Endodermal cell (in vitro differentiated cells): ENCODE measurements at regions not wholly inside any gene's neighbourhood (a gene's known extent, or its start where the extent isn't known, plus 50 kb on each side); places are given as distances from the start of the nearest gene placed in this dataset.

Experiments
- DNase-seq: peaks from one replicate; pipeline ENCODE4 v3.0.0-alpha.2; 2017
- H3K27ac ChIP-seq: 2 replicates; pipeline ENCODE4 v1.5.1; 2013; ENCODE audit warnings: mild to moderate bottlenecking, low read depth, low read length, moderate library complexity
- H3K27me3 ChIP-seq: 2 replicates; pipeline ENCODE4 v1.6.1; 2013; ENCODE audit warnings: mild to moderate bottlenecking, low read length, moderate library complexity; ENCODE audit not compliant: insufficient read depth, control insufficient read depth, poor library complexity, severe bottlenecking
- H3K36me3 ChIP-seq: 2 replicates; pipeline ENCODE4 v1.7.0; 2013; ENCODE audit warnings: mild to moderate bottlenecking, low read length, moderate library complexity; ENCODE audit not compliant: control insufficient read depth, insufficient read depth
- H3K4me1 ChIP-seq: one replicate; pipeline ENCODE4 v1.7.0; 2013; ENCODE audit warnings: low read length; ENCODE audit not compliant: control insufficient read depth, insufficient read depth
- H3K4me3 ChIP-seq: 2 replicates; pipeline ENCODE4 v1.5.1; 2013; ENCODE audit warnings: mild to moderate bottlenecking, low read length, moderate library complexity
- H3K9ac ChIP-seq: 2 replicates; pipeline ENCODE4 v1.6.1; 2013; ENCODE audit warnings: mild to moderate bottlenecking, low read length, moderate library complexity; ENCODE audit not compliant: poor library complexity, severe bottlenecking; ENCODE audit errors: extremely low read depth
- H3K9me3 ChIP-seq: 2 replicates; pipeline ENCODE4 v1.6.1; 2013; ENCODE audit warnings: mild to moderate bottlenecking, low read length, moderate library complexity; ENCODE audit not compliant: control insufficient read depth
- H3K27ac Mint-ChIP-seq: 2 replicates; pipeline ENCODE4 v1.8.0; 2020; ENCODE audit warnings: mixed read lengths
- H3K27me3 Mint-ChIP-seq: 2 replicates; pipeline ENCODE4 v1.8.0; 2021; ENCODE audit warnings: mild to moderate bottlenecking, mixed read lengths; ENCODE audit not compliant: insufficient read depth
- H3K36me3 Mint-ChIP-seq: 2 replicates; pipeline ENCODE4 v1.8.0; 2020; ENCODE audit warnings: low read depth, mixed read lengths
- H3K4me1 Mint-ChIP-seq: 2 replicates; pipeline ENCODE4 v1.8.0; 2020; ENCODE audit warnings: mixed read lengths
- H3K4me3 Mint-ChIP-seq: 2 replicates; pipeline ENCODE4 v1.8.0; 2020; ENCODE audit warnings: mild to moderate bottlenecking, moderate library complexity, mixed read lengths
- H3K9me3 Mint-ChIP-seq: 2 replicates; pipeline ENCODE4 v1.8.0; 2020; ENCODE audit warnings: mild to moderate bottlenecking, mixed read lengths
- WGBS, 2 experiments: methylation state at CpG; one replicate each; pipeline versions ENCODE4 v1.1.5 to v1.1.7; 2013; ENCODE audit warnings: missing lambda C conversion rate in 2 of 2, mixed read lengths in 1 of 2; ENCODE audit not compliant: insufficient coverage in 1 of 2, insufficient read length in 1 of 2; 5-methylcytosine and 5-hydroxymethylcytosine counted together
- TF ChIP-seq, protein P1 (sequence below): fragments of 200-600 bp; sonication (generic); conservative IDR thresholded peaks from 2 replicates; pipeline ENCODE4 v1.5.0; 2021; ENCODE audit warnings: antibody characterized with exemption, mild to moderate bottlenecking

DNA sequence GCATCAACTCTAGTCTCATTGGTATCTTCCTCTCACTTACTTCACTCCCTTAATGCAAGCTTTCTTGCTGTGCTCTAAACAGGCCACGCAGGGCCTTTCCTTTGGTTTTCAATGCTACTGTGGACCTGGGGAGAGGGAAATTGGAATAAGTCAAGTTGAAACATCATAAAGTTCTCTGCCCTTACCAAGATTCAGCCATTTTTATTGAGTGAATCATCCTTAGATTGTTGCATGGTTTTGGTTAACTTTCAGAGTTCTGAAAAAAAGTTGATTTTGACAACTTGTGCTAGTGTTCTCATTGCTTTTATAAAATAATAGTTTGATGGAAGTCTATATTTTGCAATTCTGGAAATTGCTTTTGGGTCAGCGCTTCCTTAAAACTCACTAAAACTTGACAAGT lies 852.8 kb upstream of the ACVR2A start:
- H3K27me3 Mint-ChIP-seq: no peaks in the 10 kb centered on the region
- peaks cover 14% of the 10 kb centered on the region for H3K4me1 Mint-ChIP-seq
- no peaks in the 10 kb centered on the region for H3K27me3 ChIP-seq
- no peak for DNase-seq
- WGBS, 2 experiments: 60 to 85% methylated on average over 1 to 2 of the region's 2 CpGs
- H3K27ac ChIP-seq: no peak overlapping the region
- no peaks in the 10 kb centered on the region for H3K9me3 Mint-ChIP-seq
- H3K9me3 ChIP-seq: no peaks in the 10 kb centered on the region
- H3K9ac ChIP-seq: no peak overlapping the region
- H3K4me3 ChIP-seq: no peak overlapping the region
- no peak overlapping the region for H3K27ac Mint-ChIP-seq
- H3K36me3 ChIP-seq: no peaks in the 10 kb centered on the region
- no peak overlapping the region for H3K4me3 Mint-ChIP-seq
- H3K4me1 ChIP-seq: no peaks in the 10 kb centered on the region
- H3K36me3 Mint-ChIP-seq: no peaks in the 10 kb centered on the region
- TF ChIP-seq, protein P1, sequence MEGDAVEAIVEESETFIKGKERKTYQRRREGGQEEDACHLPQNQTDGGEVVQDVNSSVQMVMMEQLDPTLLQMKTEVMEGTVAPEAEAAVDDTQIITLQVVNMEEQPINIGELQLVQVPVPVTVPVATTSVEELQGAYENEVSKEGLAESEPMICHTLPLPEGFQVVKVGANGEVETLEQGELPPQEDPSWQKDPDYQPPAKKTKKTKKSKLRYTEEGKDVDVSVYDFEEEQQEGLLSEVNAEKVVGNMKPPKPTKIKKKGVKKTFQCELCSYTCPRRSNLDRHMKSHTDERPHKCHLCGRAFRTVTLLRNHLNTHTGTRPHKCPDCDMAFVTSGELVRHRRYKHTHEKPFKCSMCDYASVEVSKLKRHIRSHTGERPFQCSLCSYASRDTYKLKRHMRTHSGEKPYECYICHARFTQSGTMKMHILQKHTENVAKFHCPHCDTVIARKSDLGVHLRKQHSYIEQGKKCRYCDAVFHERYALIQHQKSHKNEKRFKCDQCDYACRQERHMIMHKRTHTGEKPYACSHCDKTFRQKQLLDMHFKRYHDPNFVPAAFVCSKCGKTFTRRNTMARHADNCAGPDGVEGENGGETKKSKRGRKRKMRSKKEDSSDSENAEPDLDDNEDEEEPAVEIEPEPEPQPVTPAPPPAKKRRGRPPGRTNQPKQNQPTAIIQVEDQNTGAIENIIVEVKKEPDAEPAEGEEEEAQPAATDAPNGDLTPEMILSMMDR: no peak

DNA sequence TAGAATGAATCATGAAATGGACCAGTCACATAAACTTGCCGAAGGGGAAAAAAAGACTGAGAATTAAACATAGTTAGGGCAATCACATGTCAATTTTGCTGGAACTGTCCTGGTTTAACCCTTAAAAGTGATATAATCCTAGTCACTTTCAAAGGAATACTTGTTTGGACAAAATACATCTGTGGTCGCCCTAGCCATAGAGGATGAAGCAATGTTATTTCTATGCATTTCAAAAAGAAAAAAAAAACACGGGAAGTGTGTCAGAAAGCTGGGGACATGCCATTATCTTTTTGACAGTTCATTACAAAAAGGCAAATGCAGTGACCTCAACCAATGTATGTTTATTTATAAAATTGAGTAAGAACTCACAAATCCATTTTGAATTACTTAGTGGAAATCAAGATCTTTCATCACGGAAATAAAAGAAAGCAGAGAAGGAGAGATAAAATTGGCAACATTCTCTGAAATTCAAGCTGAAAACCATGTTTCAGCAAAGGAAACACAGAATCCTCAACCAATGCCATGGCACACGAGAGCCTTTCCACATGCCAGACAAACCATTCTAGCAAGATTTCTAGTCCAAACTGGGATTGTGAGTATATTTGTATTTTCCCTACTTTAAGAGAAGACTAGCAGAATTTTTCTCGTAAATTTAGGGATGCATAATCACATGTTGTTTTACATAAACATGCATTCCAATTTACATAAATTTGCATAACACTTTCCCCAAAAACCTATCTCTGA lies 854.3 kb upstream of the ACVR2A start:
- 89 to 93% methylated on average over 3 to 6 of the region's 6 CpGs for WGBS, 2 experiments
- no peaks in the 10 kb centered on the region for H3K27me3 Mint-ChIP-seq
- Histone ChIP-seq H3K27me3 (no peaks in the 10 kb centered on the region), H3K36me3 (no peaks in the 10 kb centered on the region), H3K4me3 (no peak overlapping the region), H3K9me3 (no peaks in the 10 kb centered on the region), H3K4me1 (no peaks in the 10 kb centered on the region), H3K9ac (no peak overlapping the region), H3K27ac (no peak overlapping the region)
- no peak overlapping the region for H3K4me3 Mint-ChIP-seq
- DNase-seq: no peak
- H3K36me3 Mint-ChIP-seq: no peaks in the 10 kb centered on the region
- TF ChIP-seq, protein P1: no peak
- no peaks in the 10 kb centered on the region for H3K9me3 Mint-ChIP-seq
- H3K27ac Mint-ChIP-seq: no peak overlapping the region
- H3K4me1 Mint-ChIP-seq: peaks cover 14% of the 10 kb centered on the region

DNA sequence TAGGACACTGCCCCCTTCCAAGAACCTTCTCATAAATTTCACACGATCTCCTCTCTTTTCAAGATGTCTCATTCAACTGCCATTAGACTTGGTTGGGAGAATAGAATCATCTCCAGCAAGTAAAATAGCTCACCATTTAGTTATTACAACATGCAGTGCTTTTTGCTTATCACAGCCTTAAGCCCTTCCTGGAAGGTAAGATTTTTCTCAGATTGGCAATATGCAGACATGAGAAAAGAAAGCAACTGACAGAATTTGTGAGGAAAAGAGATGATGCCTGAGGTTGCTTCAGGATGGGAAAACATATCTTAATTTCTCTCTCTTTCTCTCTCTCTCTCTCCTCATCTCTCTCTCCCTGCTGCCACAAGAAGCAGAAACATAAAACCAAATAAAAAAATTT lies 855.1 kb upstream of the ACVR2A start:
- H3K9me3 Mint-ChIP-seq: no peaks in the 10 kb centered on the region
- H3K27me3 ChIP-seq: no peaks in the 10 kb centered on the region
- H3K4me1 Mint-ChIP-seq: peaks cover 14% of the 10 kb centered on the region
- H3K27ac Mint-ChIP-seq: no peak overlapping the region
- H3K4me3 ChIP-seq: no peak overlapping the region
- no peak overlapping the region for H3K9ac ChIP-seq
- TF ChIP-seq, protein P1: no peak
- no peaks in the 10 kb centered on the region for H3K36me3 Mint-ChIP-seq
- H3K9me3 ChIP-seq: no peaks in the 10 kb centered on the region
- 88% methylated on average over 1 of the region's 1 CpG; no CpG with 5 or more reads in 1 of the 2 experiments for WGBS, 2 experiments
- H3K27me3 Mint-ChIP-seq: no peaks in the 10 kb centered on the region
- no peaks in the 10 kb centered on the region for H3K36me3 ChIP-seq
- no peak for DNase-seq
- H3K4me1 ChIP-seq: no peaks in the 10 kb centered on the region
- no peak overlapping the region for H3K4me3 Mint-ChIP-seq
- H3K27ac ChIP-seq: no peak overlapping the region
